Ishikawa (cell line): ENCODE measurements at regions not wholly inside any gene's neighbourhood (a gene's known extent, or its start where the extent isn't known, plus 50 kb on each side); places are given as distances from the start of the nearest gene placed in this dataset.

ENCODE experiments used
- CEBPB ChIP-seq: IDR thresholded peaks from 2 replicates; pipeline ENCODE4 v1.6.1; 2012
- CREB1 ChIP-seq: IDR thresholded peaks from 2 replicates; pipeline ENCODE4 v1.6.1; 2012; ENCODE audit warnings: low read depth
- EGR1 ChIP-seq: IDR thresholded peaks from 2 replicates; pipeline ENCODE4 v1.6.1; 2012
- EP300 ChIP-seq: IDR thresholded peaks from 2 replicates; pipeline ENCODE4 v1.6.1; 2012; ENCODE audit warnings: borderline replicate concordance
- FOXM1 ChIP-seq: IDR thresholded peaks from 2 replicates; pipeline ENCODE4 v1.6.1; 2012; ENCODE audit warnings: low read depth, borderline replicate concordance
- NFIC ChIP-seq: IDR thresholded peaks from 2 replicates; pipeline ENCODE4 v1.6.1; 2012
- RAD21 ChIP-seq: IDR thresholded peaks from 2 replicates; pipeline ENCODE4 v1.6.1; 2012; ENCODE audit warnings: low read depth
- TAF1 ChIP-seq: IDR thresholded peaks from 2 replicates; pipeline ENCODE4 v1.6.1; 2012; ENCODE audit warnings: low read depth, mild to moderate bottlenecking
- TCF12 ChIP-seq: IDR thresholded peaks from 2 replicates; pipeline ENCODE4 v1.6.1; 2012; ENCODE audit warnings: low read depth
- TEAD4 ChIP-seq: IDR thresholded peaks from 2 replicates; pipeline ENCODE4 v1.6.1; 2012
- YY1 ChIP-seq: IDR thresholded peaks from 2 replicates; pipeline ENCODE4 v1.6.1; 2012; ENCODE audit warnings: low read depth
- ZBTB7A ChIP-seq: IDR thresholded peaks from 2 replicates; pipeline ENCODE4 v1.6.1; 2012; ENCODE audit warnings: low read depth
- TF ChIP-seq, protein P1 (sequence below): IDR thresholded peaks from 2 replicates; pipeline ENCODE4 v1.6.1; 2012
- TF ChIP-seq, protein P2 (sequence below): IDR thresholded peaks from 2 replicates; pipeline ENCODE4 v1.6.1; 2012
- TF ChIP-seq, protein P3 (sequence below): IDR thresholded peaks from 2 replicates; pipeline ENCODE4 v1.6.1; 2012; ENCODE audit warnings: low read depth, mild to moderate bottlenecking

DNA sequence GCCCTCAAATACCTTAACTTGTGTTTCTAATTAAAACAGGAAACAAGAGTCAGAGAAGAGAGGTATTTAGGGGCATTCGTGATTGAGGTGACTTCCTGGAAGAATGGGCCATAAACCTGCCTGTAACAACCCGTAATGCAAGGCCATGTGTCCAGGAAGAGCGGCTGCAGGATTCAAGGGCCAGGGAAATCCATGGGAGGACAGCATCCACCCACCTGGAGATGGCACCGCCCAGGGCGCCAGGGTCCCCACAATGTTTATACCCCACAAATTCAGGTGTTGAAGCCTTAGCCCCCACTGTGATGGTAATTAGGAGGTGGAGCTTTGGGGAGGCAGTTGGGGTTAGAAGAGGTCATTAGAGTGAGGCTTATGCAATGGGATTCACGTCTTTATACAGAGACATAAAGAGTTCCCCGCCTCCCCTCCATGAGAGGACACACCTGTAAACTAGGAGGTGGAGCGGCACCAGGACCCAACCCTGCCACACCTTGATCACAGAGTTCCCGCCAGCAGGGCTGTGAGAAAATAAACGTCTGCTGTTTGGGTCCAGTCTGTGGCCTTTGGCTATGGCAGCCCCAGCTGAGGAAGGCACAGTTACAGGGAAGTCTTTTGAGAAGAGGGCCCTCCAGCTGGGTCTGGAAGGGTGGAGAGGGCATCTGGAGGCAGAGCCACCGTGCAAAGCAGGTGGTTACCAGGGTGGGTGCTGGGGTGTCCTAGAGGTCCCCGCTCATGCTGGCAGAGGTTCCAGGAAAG lies 1394.3 kb downstream of the TBC1D22A start:
- no peak for TF ChIP-seq FOXM1
- TF ChIP-seq CREB1, result no peak
- no peak for TF ChIP-seq CEBPB

DNA sequence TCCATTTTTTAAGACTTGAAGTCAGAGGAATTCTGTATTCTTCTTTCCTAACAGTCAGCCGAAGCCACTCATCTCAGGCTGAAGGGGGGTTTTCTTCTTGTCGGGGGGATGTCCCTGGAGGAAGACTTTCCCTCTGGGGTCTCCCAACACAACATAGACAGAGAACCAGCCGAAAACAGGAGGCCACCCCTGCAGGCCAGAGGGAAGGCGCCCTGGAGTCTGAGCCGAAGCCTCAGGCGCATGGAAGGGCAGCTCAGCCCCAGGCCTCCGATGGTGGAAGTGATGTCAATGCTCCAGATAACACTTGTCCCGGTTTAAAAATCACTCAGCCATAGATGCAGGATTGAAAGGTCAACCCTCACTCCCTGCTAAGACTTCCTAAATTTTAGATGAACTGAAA lies 1393.0 kb downstream of the TBC1D22A start:
- TF ChIP-seq EP300 (no peak), CEBPB (no peak), ZBTB7A (no peak), TCF12 (no peak), FOXM1 (no peak), RAD21 (no peak), TEAD4 (no peak), TAF1 (no peak), EGR1 (no peak), CREB1 (no peak), NFIC (no peak), YY1 (no peak)
- TF ChIP-seq, protein P1, sequence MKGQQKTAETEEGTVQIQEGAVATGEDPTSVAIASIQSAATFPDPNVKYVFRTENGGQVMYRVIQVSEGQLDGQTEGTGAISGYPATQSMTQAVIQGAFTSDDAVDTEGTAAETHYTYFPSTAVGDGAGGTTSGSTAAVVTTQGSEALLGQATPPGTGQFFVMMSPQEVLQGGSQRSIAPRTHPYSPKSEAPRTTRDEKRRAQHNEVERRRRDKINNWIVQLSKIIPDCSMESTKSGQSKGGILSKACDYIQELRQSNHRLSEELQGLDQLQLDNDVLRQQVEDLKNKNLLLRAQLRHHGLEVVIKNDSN, result no peak
- TF ChIP-seq, protein P2, sequence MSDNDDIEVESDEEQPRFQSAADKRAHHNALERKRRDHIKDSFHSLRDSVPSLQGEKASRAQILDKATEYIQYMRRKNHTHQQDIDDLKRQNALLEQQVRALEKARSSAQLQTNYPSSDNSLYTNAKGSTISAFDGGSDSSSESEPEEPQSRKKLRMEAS, result no peak
- TF ChIP-seq, protein P3, sequence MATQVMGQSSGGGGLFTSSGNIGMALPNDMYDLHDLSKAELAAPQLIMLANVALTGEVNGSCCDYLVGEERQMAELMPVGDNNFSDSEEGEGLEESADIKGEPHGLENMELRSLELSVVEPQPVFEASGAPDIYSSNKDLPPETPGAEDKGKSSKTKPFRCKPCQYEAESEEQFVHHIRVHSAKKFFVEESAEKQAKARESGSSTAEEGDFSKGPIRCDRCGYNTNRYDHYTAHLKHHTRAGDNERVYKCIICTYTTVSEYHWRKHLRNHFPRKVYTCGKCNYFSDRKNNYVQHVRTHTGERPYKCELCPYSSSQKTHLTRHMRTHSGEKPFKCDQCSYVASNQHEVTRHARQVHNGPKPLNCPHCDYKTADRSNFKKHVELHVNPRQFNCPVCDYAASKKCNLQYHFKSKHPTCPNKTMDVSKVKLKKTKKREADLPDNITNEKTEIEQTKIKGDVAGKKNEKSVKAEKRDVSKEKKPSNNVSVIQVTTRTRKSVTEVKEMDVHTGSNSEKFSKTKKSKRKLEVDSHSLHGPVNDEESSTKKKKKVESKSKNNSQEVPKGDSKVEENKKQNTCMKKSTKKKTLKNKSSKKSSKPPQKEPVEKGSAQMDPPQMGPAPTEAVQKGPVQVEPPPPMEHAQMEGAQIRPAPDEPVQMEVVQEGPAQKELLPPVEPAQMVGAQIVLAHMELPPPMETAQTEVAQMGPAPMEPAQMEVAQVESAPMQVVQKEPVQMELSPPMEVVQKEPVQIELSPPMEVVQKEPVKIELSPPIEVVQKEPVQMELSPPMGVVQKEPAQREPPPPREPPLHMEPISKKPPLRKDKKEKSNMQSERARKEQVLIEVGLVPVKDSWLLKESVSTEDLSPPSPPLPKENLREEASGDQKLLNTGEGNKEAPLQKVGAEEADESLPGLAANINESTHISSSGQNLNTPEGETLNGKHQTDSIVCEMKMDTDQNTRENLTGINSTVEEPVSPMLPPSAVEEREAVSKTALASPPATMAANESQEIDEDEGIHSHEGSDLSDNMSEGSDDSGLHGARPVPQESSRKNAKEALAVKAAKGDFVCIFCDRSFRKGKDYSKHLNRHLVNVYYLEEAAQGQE, result no peak

DNA sequence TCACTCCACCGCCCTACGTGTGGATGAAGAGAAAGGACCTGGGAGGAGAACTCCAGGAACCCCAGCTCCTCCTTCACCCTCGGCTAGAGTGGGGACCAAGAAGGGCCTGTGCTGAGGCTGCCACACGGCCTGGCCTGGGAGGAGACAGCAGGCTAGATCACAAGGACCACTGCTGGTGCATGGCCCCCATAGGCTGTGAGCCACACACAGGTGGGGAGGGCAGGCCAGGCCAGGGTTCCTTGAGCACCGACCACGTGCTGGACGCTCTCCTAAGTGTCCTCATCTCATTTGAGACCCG lies 1392.4 kb downstream of the TBC1D22A start:
- TF ChIP-seq CEBPB, result no peak
- no peak for TF ChIP-seq RAD21
- no peak for TF ChIP-seq YY1
- TF ChIP-seq, protein P3, result no peak
- TF ChIP-seq ZBTB7A, result no peak
- TF ChIP-seq FOXM1, result no peak
- no peak for TF ChIP-seq TEAD4
- no peak for TF ChIP-seq NFIC
- no peak for TF ChIP-seq EGR1
- TF ChIP-seq TAF1, result no peak
- TF ChIP-seq TCF12, result no peak
- no peak for TF ChIP-seq CREB1
- TF ChIP-seq, protein P2, result no peak
- TF ChIP-seq, protein P1, result no peak

DNA sequence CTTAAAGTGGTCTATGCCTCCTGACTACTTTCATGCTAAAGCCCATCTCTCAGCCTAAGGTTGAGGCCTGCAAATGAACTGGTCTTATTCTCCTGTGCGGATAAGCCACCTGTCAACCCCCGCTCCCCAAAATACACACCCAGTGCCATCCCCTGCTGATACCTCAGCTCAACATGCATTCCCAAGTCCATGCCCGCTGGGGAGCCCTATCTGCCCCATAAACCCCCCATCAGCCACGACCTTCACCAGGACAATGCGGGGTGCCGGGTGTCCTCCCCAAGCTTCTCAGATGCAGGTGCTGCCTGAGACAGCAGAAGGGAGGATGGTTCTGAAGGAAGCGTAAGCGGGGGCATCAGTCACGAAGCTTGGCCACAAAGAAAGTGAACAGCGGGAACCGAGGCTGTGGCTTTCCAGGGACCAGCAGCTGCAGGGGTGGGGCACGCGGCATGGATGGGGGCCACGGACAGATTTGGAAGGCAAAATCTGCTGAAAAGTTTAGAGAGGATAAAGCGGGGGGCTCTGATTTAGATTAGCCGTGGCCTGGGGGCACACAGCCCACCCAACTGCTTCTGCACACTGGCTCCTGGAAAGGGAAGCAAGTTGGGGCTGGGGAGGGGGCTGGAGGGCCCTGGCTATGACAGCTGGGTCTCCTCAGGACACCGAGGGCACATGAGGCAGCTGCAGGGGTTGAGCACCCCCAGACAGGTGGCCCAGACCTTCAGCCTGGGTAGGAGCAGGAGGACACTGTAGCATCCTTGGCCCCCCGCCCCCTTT lies 1391.9 kb downstream of the TBC1D22A start:
- TF ChIP-seq CEBPB, result no peak

DNA sequence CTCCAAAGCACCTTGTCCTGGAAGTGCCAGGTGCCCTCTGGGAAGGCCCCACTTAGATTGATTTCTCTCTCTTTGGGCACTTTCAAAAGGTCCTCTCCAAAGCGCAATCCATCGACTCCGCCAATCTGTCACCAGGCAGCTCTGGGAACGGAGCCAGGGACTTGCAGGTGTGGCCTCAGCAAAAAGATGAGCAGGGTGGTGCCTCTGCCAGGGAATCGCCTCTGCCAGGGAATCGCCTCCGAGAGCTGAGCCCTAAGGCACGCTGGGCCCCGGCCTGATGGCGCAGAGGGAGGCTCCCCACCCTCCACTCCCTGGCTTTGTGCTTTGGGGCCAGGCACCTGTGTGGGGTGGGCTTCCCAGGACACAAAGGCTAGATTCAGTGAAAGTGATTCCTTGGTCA lies 1391.3 kb downstream of the TBC1D22A start:
- TF ChIP-seq YY1, result no peak
- no peak for TF ChIP-seq EP300
- TF ChIP-seq FOXM1, result no peak
- TF ChIP-seq, protein P3, result no peak
- TF ChIP-seq NFIC, result no peak
- TF ChIP-seq, protein P1, result no peak
- no peak for TF ChIP-seq TEAD4
- TF ChIP-seq RAD21, result no peak
- no peak for TF ChIP-seq TCF12
- TF ChIP-seq CREB1, result no peak
- no peak for TF ChIP-seq TAF1
- TF ChIP-seq CEBPB, result no peak
- TF ChIP-seq, protein P2, result no peak
- no peak for TF ChIP-seq ZBTB7A
- no peak for TF ChIP-seq EGR1
